Pons (tissue), 1 donor: ENCODE measurements at regions not wholly inside any gene's neighbourhood (a gene's known extent, or its start where the extent isn't known, plus 50 kb on each side); places are given as distances from the start of the nearest gene placed in this dataset.

Experiments
- DNase-seq: peaks from one replicate; pipeline ENCODE4 v3.0.0-alpha.2; 2016; ENCODE audit warnings: low spot score

GRCh38 chr20:51218603-51219002 is 195.7 kb upstream of the KCNG1 start:
- no peak for DNase-seq

- no peak for DNase-seq
These were observed 194.6 kb upstream of the KCNG1 start for GRCh38 chr20:51217347-51218045.

- no peak for DNase-seq
These were observed 193.9 kb upstream of the KCNG1 start for GRCh38 chr20:51216850-51217249.

GRCh38 chr20:51212816-51213215 is 189.9 kb upstream of the KCNG1 start:
- no peak for DNase-seq

GRCh38 chr20:51211191-51211590 is 188.3 kb upstream of the KCNG1 start:
- DNase-seq, result no peak

GRCh38 chr20:51210084-51210483 is 187.2 kb upstream of the KCNG1 start:
- no peak for DNase-seq

- no peak for DNase-seq
These were observed 185.3 kb upstream of the KCNG1 start for GRCh38 chr20:51208162-51208561.

GRCh38 chr20:51206032-51206662 is 183.2 kb upstream of the KCNG1 start:
- no peak for DNase-seq

- DNase-seq, result no peak
These were observed 181.9 kb upstream of the KCNG1 start for GRCh38 chr20:51204794-51205193.

- no peak for DNase-seq
These were observed 181.3 kb upstream of the KCNG1 start for GRCh38 chr20:51204051-51204715.

GRCh38 chr20:51202304-51202703 is 179.4 kb upstream of the KCNG1 start:
- DNase-seq, result no peak

GRCh38 chr20:51199920-51200319 is 177.0 kb upstream of the KCNG1 start:
- DNase-seq, result no peak

- DNase-seq, result no peak
These were observed 176.1 kb upstream of the KCNG1 start for GRCh38 chr20:51198876-51199523.

- no peak for DNase-seq
These were observed 175.3 kb upstream of the KCNG1 start for GRCh38 chr20:51198238-51198637.

- DNase-seq, result no peak
These were observed 174.2 kb upstream of the KCNG1 start for GRCh38 chr20:51196991-51197651.

- DNase-seq, result no peak
These were observed 173.1 kb upstream of the KCNG1 start for GRCh38 chr20:51195990-51196389.

- DNase-seq, result no peak
These were observed 172.6 kb upstream of the KCNG1 start for GRCh38 chr20:51195419-51195901.

GRCh38 chr20:51193066-51193772 is 170.3 kb upstream of the KCNG1 start:
- DNase-seq, result no peak

GRCh38 chr20:51190783-51191180 is 167.9 kb upstream of the KCNG1 start:
- no peak for DNase-seq

GRCh38 chr20:51189814-51190782 is 167.2 kb upstream of the KCNG1 start:
- DNase-seq, result no peak
